Left lung (tissue), 4 donors: ENCODE measurements at regions not wholly inside any gene's neighbourhood (a gene's known extent, or its start where the extent isn't known, plus 50 kb on each side); places are given as distances from the start of the nearest gene placed in this dataset.

Source experiments
- ATAC-seq: fragments of 200-7000 bp; cut with Tn5 transposase; one replicate; pipeline ENCODE4 v1.9.1; 2020; ENCODE audit warnings: moderate library complexity
- DNase-seq, 4 donors: peaks; one replicate each; pipeline ENCODE4 v3.0.0-alpha.2; 2013 to 2020
- H3K27ac ChIP-seq, 2 donors: fragments of 200-600 bp; sonication (generic) in 1 of 2; one replicate each; pipeline versions ENCODE4 v1.5.0 to v1.8.0; 2020 to 2021
- H3K27me3 ChIP-seq, 2 donors: fragments of 200-600 bp; sonication (generic) in 1 of 2; one replicate each; pipeline versions ENCODE4 v1.5.0 to v1.8.0; 2020 to 2021
- H3K36me3 ChIP-seq, 2 donors: fragments of 200-600 bp; sonication (generic) in 1 of 2; one replicate each; pipeline versions ENCODE4 v1.5.0 to v1.8.0; 2020 to 2021
- H3K4me1 ChIP-seq, 2 donors: fragments of 200-600 bp; one replicate each; pipeline ENCODE4 v1.8.0; 2021
- H3K4me3 ChIP-seq, 2 donors: fragments of 200-600 bp; sonication (generic) in 1 of 2; one replicate each; pipeline versions ENCODE4 v1.5.0 to v1.8.0; 2020 to 2021; ENCODE audit warnings: mild to moderate bottlenecking in 1 of 2
- H3K9me3 ChIP-seq, 2 donors: fragments of 200-600 bp; sonication (generic) in 1 of 2; one replicate each; pipeline versions ENCODE4 v1.5.0 to v1.8.0; 2020 to 2021
- CTCF ChIP-seq, 2 donors: fragments of 200-600 bp; sonication (generic) in 1 of 2; IDR thresholded peaks; one replicate each; pipeline versions ENCODE4 v1.5.0 to v1.8.0; 2021; ENCODE audit warnings: antibody characterized with exemption in 2 of 2
- intact Hi-C, 2 donors: fragments of 100-400 bp; cut with DNase I; formaldehyde crosslinking; loops; one replicate each; pipeline versions ENCODE4 v1.11.2 to v1.14.2; 2022
- donor health status: DM: no; HTN: yes; CAD: no.
- donor health status: DM: no; HTN: no; CAD: no.

GRCh38 chr16:13805951-13806350 lies 114.0 kb upstream of the ERCC4 start:
- ATAC-seq (no peak), DNase-seq (no peak)
- intact Hi-C loops: no loop called here
- H3K4me1 ChIP-seq: no peaks in the 10 kb centered on the region
- no peaks in the 10 kb centered on the region for H3K9me3 ChIP-seq
- no peak overlapping the region for H3K4me3 ChIP-seq
- TF ChIP-seq CTCF (IDR thresholded peaks at IDR 0.05): no peak
- H3K36me3 ChIP-seq: no peaks in the 10 kb centered on the region
- no peak overlapping the region for H3K27ac ChIP-seq
- peaks cover 0 to 10% of the 10 kb centered on the region in 2 donors for H3K27me3 ChIP-seq

- Histone ChIP-seq H3K27ac (no peak overlapping the region), H3K36me3 (no peaks in the 10 kb centered on the region), H3K9me3 (no peaks in the 10 kb centered on the region), H3K4me3 (no peak overlapping the region), H3K27me3 (peaks cover 0 to 10% of the 10 kb centered on the region in 2 donors), H3K4me1 (no peaks in the 10 kb centered on the region)
- intact Hi-C loops: no loop called here
- ATAC-seq: no peak
- no peak for DNase-seq
- no peak for TF ChIP-seq CTCF (IDR thresholded peaks at IDR 0.05)
Observed at GRCh38 chr16:13806671-13807070, 113.3 kb upstream of the ERCC4 start.

- intact Hi-C loops: no loop called here
- DNase-seq: no peak
- no peak for TF ChIP-seq CTCF (IDR thresholded peaks at IDR 0.05)
Observed at GRCh38 chr16:13808102-13808501, 111.9 kb upstream of the ERCC4 start.

GRCh38 chr16:13809765-13810164 lies 110.2 kb upstream of the ERCC4 start:
- TF ChIP-seq CTCF (IDR thresholded peaks at IDR 0.05): no peak
- intact Hi-C loops: no loop called here
- no peaks in the 10 kb centered on the region for H3K4me1 ChIP-seq
- H3K4me3 ChIP-seq: no peak overlapping the region
- peaks cover 0 to 10% of the 10 kb centered on the region in 2 donors for H3K27me3 ChIP-seq
- no peak overlapping the region for H3K27ac ChIP-seq
- DNase-seq (no peak), ATAC-seq (no peak)
- no peaks in the 10 kb centered on the region for H3K36me3 ChIP-seq
- no peaks in the 10 kb centered on the region for H3K9me3 ChIP-seq

More at GRCh38 chr16:13808102-13808501, 111.9 kb upstream of the ERCC4 start:
- ATAC-seq: no peak
- Histone ChIP-seq H3K4me3 (no peak overlapping the region), H3K4me1 (no peaks in the 10 kb centered on the region), H3K27me3 (peaks cover 0 to 10% of the 10 kb centered on the region in 2 donors), H3K36me3 (no peaks in the 10 kb centered on the region), H3K27ac (no peak overlapping the region), H3K9me3 (no peaks in the 10 kb centered on the region)

- Histone ChIP-seq H3K9me3 (no peaks in the 10 kb centered on the region), H3K27ac (no peak overlapping the region), H3K36me3 (no peaks in the 10 kb centered on the region), H3K4me3 (no peak overlapping the region), H3K4me1 (no peaks in the 10 kb centered on the region), H3K27me3 (peaks cover 0 to 18% of the 10 kb centered on the region in 2 donors)
- DNase-seq: no peak
- TF ChIP-seq CTCF (IDR thresholded peaks at IDR 0.05): no peak
- ATAC-seq: no peak
- intact Hi-C loops: no loop called here
Observed at GRCh38 chr16:13811834-13812233, 108.1 kb upstream of the ERCC4 start.
